IMR-90 (cell line): ENCODE measurements at regions not wholly inside any gene's neighbourhood (a gene's known extent, or its start where the extent isn't known, plus 50 kb on each side); places are given as distances from the start of the nearest gene placed in this dataset.
"Not testable (repeated sequence)": the region's sequence is repeated elsewhere in the genome, so short reads cannot be mapped to it uniquely, and the experiment has no call there.

Experiments
- ATAC-seq: fragments of 200-7000 bp; cut with Tn5 transposase; 2 replicates; pipeline ENCODE4 v1.9.1; 2020; ENCODE audit warnings: low read depth, mild to moderate bottlenecking, moderate library complexity
- BruUV-seq: library from RNA; stranded (reverse); fragments of 400-500 nt; replicated peaks from 2 replicates; lab custom pipeline; 2021; lab: Mats Ljungman, UMichigan
- CTCF ChIA-PET: fragments of 300-600 bp; formaldehyde crosslinking; extraction: SDS; loops from one replicate; lab custom pipeline; 2021; ENCODE audit warnings: antibody characterized with exemption; lab: Yijun Ruan, JAX
- POLR2A ChIA-PET: fragments of 300-600 bp; sonication (Branson Sonifier 250); formaldehyde crosslinking; loops from one replicate; lab custom pipeline; 2022; ENCODE audit warnings: antibody characterized with exemption; ENCODE audit not compliant: unreplicated experiment; lab: Charles Lee
- DNase-seq: peaks from one replicate; pipeline ENCODE4 v3.0.0; 2013
- H2AFZ ChIP-seq: replicated peaks from 2 replicates; pipeline ENCODE3; 2013; ENCODE audit warnings: low read length, mild to moderate bottlenecking; ENCODE audit not compliant: poor library complexity
- H2AK5ac ChIP-seq: 2 replicates; pipeline ENCODE4 v1.6.1; 2013; ENCODE audit warnings: low read depth, low read length, inconsistent platforms
- H2AK9ac ChIP-seq: replicated peaks from 2 replicates; pipeline ENCODE3; 2013; ENCODE audit warnings: mild to moderate bottlenecking, low read depth, low read length, moderate library complexity; ENCODE audit not compliant: poor library complexity
- H2BK120ac ChIP-seq: 2 replicates; pipeline ENCODE4 v1.6.1; 2013; ENCODE audit warnings: low read depth, low read length, inconsistent platforms
- H2BK15ac ChIP-seq: 3 replicates; pipeline ENCODE4 v1.6.1; 2013; ENCODE audit warnings: low read depth, low read length, inconsistent platforms
- H2BK20ac ChIP-seq: 2 replicates; pipeline ENCODE4 v1.6.1; 2013; ENCODE audit warnings: low read depth, mild to moderate bottlenecking, inconsistent platforms, low read length, moderate library complexity
- H2BK5ac ChIP-seq: 2 replicates; pipeline ENCODE4 v1.6.1; 2013; ENCODE audit warnings: mild to moderate bottlenecking, low read depth, low read length, inconsistent platforms; ENCODE audit not compliant: poor library complexity, severe bottlenecking
- H3K14ac ChIP-seq: replicated peaks from 2 replicates; pipeline ENCODE4 v1.6.1; 2013; ENCODE audit warnings: low read depth, low read length, inconsistent platforms
- H3K18ac ChIP-seq: 2 replicates; pipeline ENCODE4 v1.6.1; 2013; ENCODE audit warnings: low read depth, low read length, control low read depth
- H3K23ac ChIP-seq: 2 replicates; pipeline ENCODE4 v1.6.1; 2013; ENCODE audit warnings: low read depth, low read length, inconsistent platforms
- H3K27ac ChIP-seq: 2 replicates; pipeline ENCODE4 v1.5.1; 2013; ENCODE audit warnings: mild to moderate bottlenecking, control low read depth, low read length; ENCODE audit not compliant: insufficient read depth
- H3K27me3 ChIP-seq: 2 replicates; pipeline ENCODE4 v1.6.1; 2013; ENCODE audit warnings: low read length; ENCODE audit not compliant: control insufficient read depth, insufficient read depth
- H3K36me3 ChIP-seq: 2 replicates; pipeline ENCODE4 v1.6.1; 2013; ENCODE audit warnings: low read length, mixed read lengths; ENCODE audit not compliant: control insufficient read depth, insufficient read depth
- H3K4ac ChIP-seq: 2 replicates; pipeline ENCODE4 v1.6.1; 2013; ENCODE audit warnings: low read depth, low read length, inconsistent platforms
- H3K4me1 ChIP-seq: 2 replicates; pipeline ENCODE4 v1.6.1; 2013; ENCODE audit warnings: low read length, mixed read lengths; ENCODE audit not compliant: control insufficient read depth, insufficient read depth
- H3K4me2 ChIP-seq: 2 replicates; pipeline ENCODE4 v1.6.1; 2013; ENCODE audit warnings: low read depth, mild to moderate bottlenecking, control low read depth, low read length, moderate library complexity
- H3K4me3 ChIP-seq: 2 replicates; pipeline ENCODE4 v1.5.1; 2013; ENCODE audit warnings: low read depth, mild to moderate bottlenecking, control low read depth, low read length, moderate library complexity; ENCODE audit not compliant: insufficient read depth
- H3K56ac ChIP-seq: 2 replicates; pipeline ENCODE4 v1.6.1; 2013; ENCODE audit warnings: low read length, inconsistent platforms; ENCODE audit not compliant: insufficient read depth; ENCODE audit errors: extremely low read depth
- H3K79me1 ChIP-seq, 2 experiments: 2 replicates each; pipeline ENCODE4 v1.6.1; 2013; ENCODE audit warnings: low read length in 2 of 2, inconsistent platforms in 1 of 2, low read depth in 1 of 2
- H3K9ac ChIP-seq: 2 replicates; pipeline ENCODE4 v1.6.1; 2013; ENCODE audit warnings: low read depth, low read length, control low read depth
- H3K9me1 ChIP-seq: 2 replicates; pipeline ENCODE4 v1.6.1; 2013; ENCODE audit warnings: low read length, inconsistent platforms; ENCODE audit not compliant: insufficient read depth
- H3K9me3 ChIP-seq: 2 replicates; pipeline ENCODE4 v1.6.1; 2013; ENCODE audit warnings: low read length; ENCODE audit not compliant: control insufficient read depth, insufficient read depth
- H4K20me1 ChIP-seq: 2 replicates; pipeline ENCODE4 v1.6.1; 2013; ENCODE audit warnings: low read length, inconsistent platforms; ENCODE audit not compliant: insufficient read depth
- H4K5ac ChIP-seq: 2 replicates; pipeline ENCODE4 v1.6.1; 2013; ENCODE audit warnings: mild to moderate bottlenecking, low read depth, low read length, control low read depth
- H4K8ac ChIP-seq, 2 experiments: 2 replicates each; pipeline ENCODE4 v1.6.1; 2013; ENCODE audit warnings: low read depth in 2 of 2, low read length in 2 of 2, control low read depth in 1 of 2, inconsistent platforms in 1 of 2
- H4K91ac ChIP-seq: 2 replicates; pipeline ENCODE4 v1.6.1; 2013; ENCODE audit warnings: low read depth, low read length, inconsistent platforms; ENCODE audit not compliant: insufficient read depth
- CHD1 ChIP-seq: IDR thresholded peaks from 2 replicates; pipeline ENCODE4 v1.6.1; 2012; ENCODE audit warnings: low read depth, low read length, improper control_type of control experiment
- MAFK ChIP-seq: IDR thresholded peaks from 2 replicates; pipeline ENCODE4 v1.6.1; 2012; ENCODE audit warnings: low read depth, low read length, improper control_type of control experiment
- NFE2L2 ChIP-seq: fragments of 150-350 bp; IDR thresholded peaks from 2 replicates; pipeline ENCODE4 v1.6.1; 2016; ENCODE audit warnings: low read depth, mild to moderate bottlenecking, low read length
- RCOR1 ChIP-seq: IDR thresholded peaks from 2 replicates; pipeline ENCODE4 v1.6.1; 2012; ENCODE audit warnings: mild to moderate bottlenecking, low read length, improper control_type of control experiment; ENCODE audit not compliant: insufficient replicate concordance
- USF2 ChIP-seq: fragments of 150-350 bp; IDR thresholded peaks from 2 replicates; pipeline ENCODE4 v1.6.1; 2017; ENCODE audit warnings: mild to moderate bottlenecking, antibody characterized with exemption, low read length, low read depth
- WGBS, 2 experiments: methylation state at CpG; one replicate each; pipeline versions ENCODE4 v1.1.5 to v1.1.7; 2013; ENCODE audit warnings: missing lambda C conversion rate in 2 of 2; ENCODE audit not compliant: insufficient read length in 1 of 2; ENCODE audit errors: extremely low coverage in 2 of 2; 5-methylcytosine and 5-hydroxymethylcytosine counted together
- dilution Hi-C: fragments of 300-500 bp; cut with HindIII; formaldehyde crosslinking; loops from one replicate; pipeline ENCODE4 v1.14.3; 2018; ENCODE audit warnings: low sequenced_read_pairs; ENCODE audit not compliant: unreplicated experiment
- in situ Hi-C: fragments of 300-500 bp; cut with MboI; formaldehyde crosslinking; loops from 3 replicates; pipeline ENCODE4 v1.14.3; 2019; ENCODE audit warnings: low sequenced_read_pairs, inconsistent platforms, mixed read lengths
- intact Hi-C: fragments of 100-400 bp; cut with micrococcal nuclease; formaldehyde crosslinking; loops from 2 replicates; pipeline ENCODE4 v1.10.0; 2022

GRCh38 chrX:42832764-42833549 is 55.0 kb upstream of the PPP1R2C start:
- Histone ChIP-seq H3K27me3 (no peaks in the 10 kb centered on the region), H4K8ac (no peak overlapping the region), H2AK9ac (no peak overlapping the region), H3K9me3 (no peaks in the 10 kb centered on the region), H3K18ac (no peak overlapping the region), H3K9ac (no peak overlapping the region), H3K4ac (no peak overlapping the region), H2AK5ac (no peak overlapping the region), H3K4me2 (no peak overlapping the region), H3K36me3 (no peaks in the 10 kb centered on the region), H2BK120ac (no peak overlapping the region), H2BK5ac (no peak overlapping the region), H3K56ac (no peak overlapping the region), H4K91ac (no peak overlapping the region), H3K9me1 (no peaks in the 10 kb centered on the region), H3K14ac (no peak overlapping the region), H2BK20ac (no peak overlapping the region), H3K23ac (no peak overlapping the region), H4K20me1 (no peaks in the 10 kb centered on the region), H3K4me1 (no peaks in the 10 kb centered on the region), H3K79me1 (no peaks in the 10 kb centered on the region), H2BK15ac (no peak overlapping the region), H3K4me3 (no peak overlapping the region), H2AFZ (no peak overlapping the region), H4K5ac (no peak overlapping the region), H3K27ac (no peak overlapping the region)
- DNase-seq (no peak), ATAC-seq (no peak)
- intact Hi-C loops: no loop called here
- ChIA-PET POLR2A (no interaction called here), CTCF (interaction anchor here (0.6 kb wide), 1 partner anchor 1223 kb away, joined by 3 read pairs; no protein-coding TSS in a partner anchor)
- WGBS, 2 experiments: no CpG with 5 or more reads among the region's 5 CpGs
- TF ChIP-seq CHD1: no peak
- TF ChIP-seq NFE2L2: no peak
- no peak for TF ChIP-seq RCOR1
- TF ChIP-seq MAFK: no peak
- no peak for TF ChIP-seq USF2
- no TSS peak for BruUV-seq
- in situ Hi-C loops: no loop called here
- dilution Hi-C loops: no loop called here

DNA sequence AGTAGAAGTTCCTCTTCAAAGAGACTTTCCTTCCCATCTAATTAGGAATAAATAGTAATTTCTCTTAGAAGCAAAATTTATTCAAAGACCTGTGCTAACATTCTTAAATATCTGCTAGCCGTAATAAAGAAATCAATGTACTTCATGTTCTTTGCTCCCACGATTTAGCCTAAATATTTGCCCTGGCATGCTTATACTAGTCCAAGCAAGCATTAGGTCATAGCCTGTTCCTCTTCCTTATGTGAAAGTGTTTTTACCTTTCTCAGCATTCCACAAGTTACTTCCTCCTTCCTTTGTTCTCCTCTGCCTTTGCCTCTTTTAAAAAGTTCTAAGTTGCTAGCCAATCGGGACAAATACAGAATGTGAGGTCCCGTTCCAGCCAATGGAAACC is 55.6 kb upstream of the PPP1R2C start:
- H4K20me1 ChIP-seq, H2AK5ac ChIP-seq, dilution Hi-C loops, H3K4ac ChIP-seq, DNase-seq, POLR2A ChIA-PET, H3K36me3 ChIP-seq, H2AFZ ChIP-seq, H4K8ac ChIP-seq, H3K4me2 ChIP-seq, H2BK15ac ChIP-seq, H3K4me3 ChIP-seq, H3K14ac ChIP-seq, in situ Hi-C loops, H2BK120ac ChIP-seq, H3K9me3 ChIP-seq, ATAC-seq, CTCF ChIA-PET, H2BK20ac ChIP-seq, H3K79me1 ChIP-seq, H3K23ac ChIP-seq, intact Hi-C loops, H4K91ac ChIP-seq, H3K27me3 ChIP-seq, H3K18ac ChIP-seq, H3K9me1 ChIP-seq, H2BK5ac ChIP-seq, H2AK9ac ChIP-seq, H3K9ac ChIP-seq, H3K27ac ChIP-seq, H3K4me1 ChIP-seq, BruUV-seq, H3K56ac ChIP-seq, H4K5ac ChIP-seq: not testable (repeated sequence)
- WGBS, 2 experiments: no CpG with 5 or more reads among the region's 4 CpGs
